Cardiac fibroblast (primary cell): ENCODE measurements at regions not wholly inside any gene's neighbourhood (a gene's known extent, or its start where the extent isn't known, plus 50 kb on each side); places are given as distances from the start of the nearest gene placed in this dataset.
A peak's percentile ranks its signal among the peaks of the same experiment; 100 is the strongest.

ENCODE experiments used
- DNase-seq, 2 donors: peaks; one replicate each; pipeline versions ENCODE4 v3.0.0 to v3.0.0-alpha.2; 2010; ENCODE audit warnings: low read depth in 2 of 2
- H3K4me3 ChIP-seq, 2 donors: replicated peaks in 1 of 2; 1 replicate in 1 of 2; 2 replicates in 1 of 2; pipeline ENCODE4 v1.5.1; 2011; ENCODE audit warnings: low read depth in 2 of 2, low read length in 2 of 2, mild to moderate bottlenecking in 2 of 2, moderate library complexity in 1 of 2
- TF ChIP-seq, protein P1 (sequence below): IDR thresholded peaks from one replicate; pipeline ENCODE4 v1.5.1; 2011; ENCODE audit warnings: low read depth, mild to moderate bottlenecking, low read length, inconsistent platforms

DNA sequence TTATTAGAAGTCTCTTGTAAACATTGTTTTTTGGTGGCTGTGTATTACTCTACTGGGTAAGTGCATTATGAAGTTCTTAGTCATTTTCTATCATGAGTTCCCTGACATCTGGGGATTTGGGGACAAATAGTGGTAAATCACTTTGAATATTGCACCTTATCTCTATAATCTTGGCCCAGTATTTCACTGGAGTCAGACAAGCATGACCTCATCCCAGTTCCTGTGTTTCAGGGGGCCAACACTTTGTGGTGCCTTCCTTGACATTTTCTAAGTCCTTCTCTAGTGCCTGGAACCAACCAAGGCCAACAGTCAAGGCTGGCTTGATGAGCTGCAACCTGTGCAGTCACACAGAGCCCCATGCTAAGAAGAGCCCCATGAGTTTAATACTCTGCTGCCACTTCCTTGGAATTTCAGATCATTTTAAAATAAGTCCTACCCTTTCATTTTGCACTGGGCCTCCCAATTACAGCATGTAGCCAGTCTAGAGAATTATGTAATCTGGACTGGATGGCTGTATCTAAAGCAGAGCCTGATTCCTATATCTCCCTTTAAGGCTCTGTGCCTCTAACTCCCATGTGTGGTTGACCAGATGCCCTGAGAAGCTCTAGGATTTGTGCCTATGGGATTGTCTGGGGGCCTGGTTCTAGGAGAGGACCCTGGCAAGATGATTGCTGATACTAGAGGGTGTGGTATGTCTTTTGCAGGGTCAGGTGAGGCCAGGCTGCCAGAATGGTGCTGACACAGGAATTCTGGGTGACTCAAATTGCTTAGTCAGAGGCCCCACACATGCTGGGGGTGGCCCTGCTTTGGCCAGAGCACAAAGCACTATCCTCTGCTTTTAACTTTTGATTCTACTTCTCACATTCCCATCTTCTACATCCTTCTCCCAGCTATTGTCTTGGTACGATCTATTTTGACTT, 319.6 kb upstream of the TBC1D5 start:
- DNase-seq, result peak in 1 of 2 donors; percentile 66
- TF ChIP-seq, protein P1, sequence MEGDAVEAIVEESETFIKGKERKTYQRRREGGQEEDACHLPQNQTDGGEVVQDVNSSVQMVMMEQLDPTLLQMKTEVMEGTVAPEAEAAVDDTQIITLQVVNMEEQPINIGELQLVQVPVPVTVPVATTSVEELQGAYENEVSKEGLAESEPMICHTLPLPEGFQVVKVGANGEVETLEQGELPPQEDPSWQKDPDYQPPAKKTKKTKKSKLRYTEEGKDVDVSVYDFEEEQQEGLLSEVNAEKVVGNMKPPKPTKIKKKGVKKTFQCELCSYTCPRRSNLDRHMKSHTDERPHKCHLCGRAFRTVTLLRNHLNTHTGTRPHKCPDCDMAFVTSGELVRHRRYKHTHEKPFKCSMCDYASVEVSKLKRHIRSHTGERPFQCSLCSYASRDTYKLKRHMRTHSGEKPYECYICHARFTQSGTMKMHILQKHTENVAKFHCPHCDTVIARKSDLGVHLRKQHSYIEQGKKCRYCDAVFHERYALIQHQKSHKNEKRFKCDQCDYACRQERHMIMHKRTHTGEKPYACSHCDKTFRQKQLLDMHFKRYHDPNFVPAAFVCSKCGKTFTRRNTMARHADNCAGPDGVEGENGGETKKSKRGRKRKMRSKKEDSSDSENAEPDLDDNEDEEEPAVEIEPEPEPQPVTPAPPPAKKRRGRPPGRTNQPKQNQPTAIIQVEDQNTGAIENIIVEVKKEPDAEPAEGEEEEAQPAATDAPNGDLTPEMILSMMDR, result no peak

DNA sequence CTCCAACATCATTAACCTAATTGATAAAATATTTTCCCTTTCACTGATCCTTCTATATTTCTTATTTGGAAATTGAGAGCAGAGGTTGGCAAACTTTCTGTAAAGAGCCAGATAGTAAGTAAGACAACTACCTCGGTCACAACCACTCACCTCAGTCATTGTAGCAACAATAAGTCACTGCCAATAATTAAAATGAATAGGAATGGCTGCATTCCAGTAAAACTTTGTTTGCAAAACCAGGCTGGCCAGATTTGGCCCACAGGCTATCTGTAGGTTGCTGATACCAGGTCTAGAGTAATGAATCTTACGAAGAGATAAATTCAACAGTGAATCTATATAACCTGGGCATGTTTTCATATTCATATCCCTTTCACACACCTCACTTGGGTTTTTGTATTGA, 316.2 kb upstream of the TBC1D5 start:
- H3K4me3 ChIP-seq, result no peak overlapping the region
- DNase-seq, result no peak
- TF ChIP-seq, protein P1, result no peak

More for the DNA sequence above, 319.6 kb upstream of the TBC1D5 start:
- H3K4me3 ChIP-seq, result no peak overlapping the region

DNA sequence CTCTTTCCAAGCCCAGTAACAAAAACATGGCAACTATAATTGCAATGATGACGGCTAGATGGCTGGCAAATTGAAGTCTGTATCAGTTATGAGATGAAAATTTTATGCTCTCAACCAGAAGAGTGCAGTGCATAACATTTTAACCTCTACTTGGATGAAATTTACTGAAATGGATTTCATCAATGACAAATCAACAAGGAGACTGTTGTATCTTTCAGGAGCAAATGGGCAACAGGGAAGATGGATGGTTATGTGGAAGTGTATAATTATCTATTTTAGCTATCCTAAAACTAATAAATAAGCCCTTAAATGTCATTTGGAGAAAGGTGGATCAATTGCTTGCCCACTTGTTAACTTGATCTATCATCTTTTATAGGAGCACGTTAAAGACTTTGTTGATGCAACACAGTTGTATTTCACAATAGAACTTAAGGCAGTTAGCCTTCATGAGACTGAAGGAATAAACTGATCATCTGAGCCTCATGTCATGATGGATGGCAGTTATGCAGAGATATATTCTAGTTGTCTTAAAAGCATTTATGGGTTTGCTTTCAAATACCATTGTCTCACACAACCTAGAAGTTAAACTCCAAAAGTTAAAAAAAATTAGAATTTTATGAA, 315.1 kb upstream of the TBC1D5 start:
- DNase-seq, result no peak
- TF ChIP-seq, protein P1, result no peak
- H3K4me3 ChIP-seq, result no peak overlapping the region

GRCh38 chr3:18054625-18055024, 312.2 kb upstream of the TBC1D5 start:
- DNase-seq, result no peak
- no peak overlapping the region for H3K4me3 ChIP-seq
- TF ChIP-seq, protein P1, result no peak

- no peak for DNase-seq
- TF ChIP-seq, protein P1, result no peak
- no peak overlapping the region for H3K4me3 ChIP-seq
Observed at GRCh38 chr3:18051306-18051705, 308.9 kb upstream of the TBC1D5 start.

DNA sequence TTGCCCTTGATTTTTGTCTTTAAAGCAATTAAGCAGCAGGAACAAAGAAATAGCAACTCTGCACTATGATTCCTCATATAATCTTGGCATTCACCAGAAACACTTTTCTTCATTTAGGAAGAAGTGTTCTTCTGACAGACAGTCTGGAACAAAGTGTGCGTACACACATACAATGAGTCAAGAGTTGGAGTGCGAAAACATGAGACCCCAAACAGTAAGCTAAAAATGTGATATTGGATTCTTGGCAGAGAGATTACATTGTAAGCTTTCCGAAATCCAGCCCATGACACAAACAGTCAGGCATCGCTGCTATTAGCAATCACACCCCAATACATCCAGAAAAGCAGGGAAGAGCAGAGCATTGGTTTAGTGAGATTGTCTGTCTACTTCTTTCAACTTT, 306.7 kb upstream of the TBC1D5 start:
- peak in 1 of 2 donors; percentile 50 for DNase-seq
- no peak overlapping the region for H3K4me3 ChIP-seq
- TF ChIP-seq, protein P1, result no peak
